Activated T-cell treated with anti-CD3 and anti-CD28 coated beads, Interleukin-2, amount 50 U/mL, for 72 hours (primary cell): ENCODE measurements at regions not wholly inside any gene's neighbourhood (a gene's known extent, or its start where the extent isn't known, plus 50 kb on each side); places are given as distances from the start of the nearest gene placed in this dataset.
A peak's percentile ranks its signal among the peaks of the same experiment; 100 is the strongest.

ENCODE experiments used
- ATAC-seq, 2 donors: fragments of 150-1000 bp; cut with Tn5 transposase; replicated peaks in 1 of 2; 2 replicates each; pipeline ENCODE4 v1.10.0; 2021; ENCODE audit warnings: moderate library complexity in 2 of 2, mild to moderate bottlenecking in 1 of 2
- DNase-seq, 2 donors: peaks; one replicate each; pipeline ENCODE4 v3.0.0; 2021 to 2022; ENCODE audit warnings: mixed read lengths in 1 of 2
- H3K27ac Mint-ChIP-seq: one replicate; pipeline ENCODE4 v1.8.0; 2022; ENCODE audit warnings: mild to moderate bottlenecking, moderate library complexity, mixed read lengths
- H3K27me3 Mint-ChIP-seq: one replicate; pipeline ENCODE4 v1.8.0; 2022; ENCODE audit warnings: low read depth, mixed read lengths
- H3K36me3 Mint-ChIP-seq, 2 donors: one replicate each; pipeline ENCODE4 v1.8.0; 2022; ENCODE audit warnings: mixed read lengths in 2 of 2, mild to moderate bottlenecking in 1 of 2; ENCODE audit not compliant: insufficient read depth in 2 of 2
- H3K4me1 Mint-ChIP-seq: one replicate; pipeline ENCODE4 v1.8.0; 2022; ENCODE audit warnings: low read depth, mixed read lengths
- H3K4me3 Mint-ChIP-seq, 2 donors: one replicate each; pipeline ENCODE4 v1.8.0; 2022; ENCODE audit warnings: mild to moderate bottlenecking in 2 of 2, mixed read lengths in 2 of 2, moderate library complexity in 2 of 2
- H3K9me3 Mint-ChIP-seq, 2 donors: one replicate each; pipeline ENCODE4 v1.8.0; 2022; ENCODE audit warnings: mixed read lengths in 2 of 2

DNA sequence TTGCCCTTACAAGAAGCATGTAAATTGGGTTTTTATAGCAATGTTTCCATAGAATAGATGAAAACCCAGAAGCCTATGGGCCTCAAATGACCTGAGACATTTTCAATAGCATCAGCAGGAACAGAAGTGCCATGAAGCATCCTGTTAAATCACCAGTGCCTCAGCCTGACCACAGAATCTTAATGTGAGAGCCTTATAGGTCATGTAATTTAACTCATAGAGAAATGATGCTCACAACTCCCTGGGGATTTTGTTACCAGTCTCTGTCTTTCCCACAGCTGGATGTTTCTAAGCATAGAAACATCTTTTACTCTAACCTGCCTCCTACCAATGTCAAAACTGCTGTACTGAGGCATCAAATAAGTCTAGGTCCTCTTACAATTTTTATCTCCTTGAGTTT is 295.8 kb upstream of the ACVR2A start:
- ATAC-seq (no peak), DNase-seq (no peak)
- Mint-ChIP-seq H3K4me1 (no peaks in the 10 kb centered on the region), H3K4me3 (no peak overlapping the region), H3K27ac (no peak overlapping the region), H3K27me3 (no peaks in the 10 kb centered on the region), H3K9me3 (peaks cover 2 to 5% of the 10 kb centered on the region in 2 donors), H3K36me3 (no peaks in the 10 kb centered on the region)

DNA sequence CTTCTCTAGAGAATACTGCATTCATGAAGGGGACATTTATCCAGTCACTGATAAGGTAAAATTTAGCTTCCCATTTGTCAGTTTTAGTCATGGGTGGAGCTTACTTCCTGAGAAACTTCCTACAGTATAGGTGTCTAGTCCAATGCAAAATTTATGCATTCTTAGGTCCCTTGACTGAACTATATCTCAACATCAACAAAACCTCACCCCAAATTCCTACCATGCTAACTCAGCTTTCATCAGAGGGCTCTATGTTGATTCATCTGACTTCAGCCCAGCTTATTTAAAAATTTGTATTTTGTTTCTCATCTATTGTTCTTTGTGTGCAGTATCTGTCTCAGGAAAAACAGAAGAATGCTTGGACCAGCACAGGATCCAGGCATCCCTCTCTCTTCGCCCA is 296.4 kb upstream of the ACVR2A start:
- DNase-seq (no peak), ATAC-seq (no peak)
- Mint-ChIP-seq H3K36me3 (no peaks in the 10 kb centered on the region), H3K9me3 (peaks cover 2 to 5% of the 10 kb centered on the region in 2 donors), H3K27me3 (no peaks in the 10 kb centered on the region), H3K4me1 (no peaks in the 10 kb centered on the region), H3K4me3 (no peak overlapping the region), H3K27ac (no peak overlapping the region)

DNA sequence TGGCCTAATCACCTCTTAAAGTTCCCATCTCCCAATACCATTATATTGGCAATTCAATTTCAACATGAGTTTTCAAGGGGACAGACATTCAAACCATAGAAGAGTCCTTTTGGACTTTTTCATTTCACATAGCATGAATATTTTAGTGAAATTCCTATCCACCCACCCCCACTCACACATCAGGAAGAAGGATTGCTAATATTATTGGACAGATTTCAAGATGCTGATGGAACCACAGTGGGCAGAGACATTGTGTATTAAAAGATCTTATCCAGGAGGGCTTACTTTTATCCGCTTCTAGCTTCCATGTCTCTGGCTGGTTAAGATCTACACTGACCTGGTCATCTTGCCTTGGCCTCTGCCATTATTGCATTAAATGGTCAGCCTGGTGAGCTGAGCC is 297.4 kb upstream of the ACVR2A start:
- no peak overlapping the region for H3K27ac Mint-ChIP-seq
- H3K36me3 Mint-ChIP-seq: no peaks in the 10 kb centered on the region
- H3K4me3 Mint-ChIP-seq: no peak overlapping the region
- no peaks in the 10 kb centered on the region for H3K4me1 Mint-ChIP-seq
- ATAC-seq (no peak), DNase-seq (no peak)
- H3K9me3 Mint-ChIP-seq: peaks cover 0 to 5% of the 10 kb centered on the region in 2 donors
- H3K27me3 Mint-ChIP-seq: no peaks in the 10 kb centered on the region

DNA sequence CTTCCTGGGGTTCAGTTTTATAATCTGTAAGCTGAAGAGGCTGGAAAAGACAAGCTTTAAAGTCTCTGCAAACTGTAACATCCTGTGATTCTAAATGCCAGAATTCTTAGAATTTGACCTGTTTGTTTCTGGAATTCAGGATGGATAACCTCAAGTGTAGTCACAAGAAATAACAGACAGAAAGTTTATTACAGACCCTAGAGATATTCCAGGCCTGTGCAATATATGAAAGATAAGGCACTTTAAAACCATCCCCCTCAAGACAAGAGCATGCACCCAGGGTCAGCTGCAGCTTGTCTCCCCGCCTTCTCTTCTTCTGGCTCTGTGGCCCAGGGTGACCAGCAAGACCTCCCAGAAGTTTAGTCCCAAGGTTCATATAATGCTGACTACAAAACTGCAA is 298.7 kb upstream of the ACVR2A start:
- H3K4me1 Mint-ChIP-seq: peaks cover 6% of the 10 kb centered on the region
- DNase-seq (no peak), ATAC-seq (no peak)
- no peaks in the 10 kb centered on the region for H3K36me3 Mint-ChIP-seq
- H3K9me3 Mint-ChIP-seq: peaks cover 0 to 5% of the 10 kb centered on the region in 2 donors
- H3K4me3 Mint-ChIP-seq: no peak overlapping the region
- no peak overlapping the region for H3K27ac Mint-ChIP-seq
- no peaks in the 10 kb centered on the region for H3K27me3 Mint-ChIP-seq

DNA sequence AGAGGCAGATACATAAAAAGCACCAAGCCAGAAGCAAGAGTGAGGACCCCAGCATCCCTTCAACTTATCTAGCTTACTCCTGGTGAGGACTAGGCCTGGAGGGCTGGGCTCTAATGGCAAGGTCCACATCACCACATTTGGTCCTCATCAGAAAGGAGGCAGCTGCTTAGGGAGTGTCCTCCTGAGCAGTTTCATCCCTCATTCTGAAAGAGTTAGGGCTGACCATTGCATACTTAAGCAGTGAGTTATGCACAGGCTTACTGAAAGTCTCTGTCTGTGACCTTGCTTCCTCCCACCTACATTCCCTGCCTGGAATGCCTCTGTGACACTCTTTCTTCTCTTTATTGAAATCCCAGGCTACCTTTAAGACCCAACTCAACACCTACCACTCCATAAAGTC is 301.8 kb upstream of the ACVR2A start:
- no peaks in the 10 kb centered on the region for H3K27me3 Mint-ChIP-seq
- no peak for ATAC-seq
- DNase-seq: no peak
- H3K9me3 Mint-ChIP-seq: peaks cover 0 to 5% of the 10 kb centered on the region in 2 donors
- no peak overlapping the region for H3K27ac Mint-ChIP-seq
- no peak overlapping the region for H3K4me3 Mint-ChIP-seq
- no peaks in the 10 kb centered on the region for H3K36me3 Mint-ChIP-seq
- H3K4me1 Mint-ChIP-seq: peaks cover 6% of the 10 kb centered on the region

DNA sequence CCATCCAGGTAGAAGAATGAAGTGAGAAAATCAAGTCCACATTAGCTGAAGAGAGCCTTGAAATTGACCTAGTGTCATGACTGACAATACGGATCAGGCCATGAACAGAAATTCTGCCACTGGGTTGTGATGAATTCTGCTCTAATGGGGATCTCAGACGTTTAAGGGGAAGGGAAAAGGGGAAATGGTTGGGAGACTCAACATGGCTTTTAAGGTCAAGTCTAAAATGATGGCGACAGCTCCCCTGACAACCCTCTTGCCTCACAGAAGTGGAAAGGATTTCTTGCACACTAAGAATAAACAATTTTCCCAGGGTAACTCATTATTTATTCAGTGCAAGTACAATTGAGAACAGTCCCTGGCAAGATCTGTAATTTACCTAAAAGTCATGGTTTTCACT is 302.5 kb upstream of the ACVR2A start:
- H3K9me3 Mint-ChIP-seq: peaks cover 0 to 5% of the 10 kb centered on the region in 2 donors
- H3K4me1 Mint-ChIP-seq: peaks cover 6% of the 10 kb centered on the region
- no peaks in the 10 kb centered on the region for H3K27me3 Mint-ChIP-seq
- ATAC-seq: no peak
- H3K4me3 Mint-ChIP-seq: no peak overlapping the region
- no peak overlapping the region for H3K27ac Mint-ChIP-seq
- DNase-seq: no peak
- H3K36me3 Mint-ChIP-seq: no peaks in the 10 kb centered on the region

DNA sequence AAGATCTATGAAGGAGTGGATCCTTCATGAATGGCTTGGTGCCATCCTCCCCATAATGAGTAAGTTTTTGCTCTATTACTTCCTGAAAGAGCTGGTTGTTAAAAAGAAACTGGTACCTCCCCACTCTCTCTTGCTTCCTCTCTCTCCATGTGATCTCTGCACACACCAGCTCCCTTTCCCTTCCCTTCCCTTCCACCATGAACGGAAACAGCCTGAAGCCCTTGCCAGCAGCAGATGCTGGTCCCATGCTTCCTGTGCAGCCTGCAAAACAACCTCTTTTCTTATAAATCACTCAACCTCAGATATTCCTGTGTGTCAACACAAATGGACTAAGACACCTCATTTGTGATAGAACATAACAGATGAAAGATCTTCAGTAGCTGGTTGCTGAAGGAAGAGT is 303.5 kb upstream of the ACVR2A start:
- no peak for ATAC-seq
- Mint-ChIP-seq H3K4me1 (peaks cover 6% of the 10 kb centered on the region), H3K4me3 (no peak overlapping the region), H3K36me3 (no peaks in the 10 kb centered on the region), H3K9me3 (peaks cover 0 to 3% of the 10 kb centered on the region in 2 donors), H3K27ac (no peak overlapping the region), H3K27me3 (no peaks in the 10 kb centered on the region)
- DNase-seq: no peak

DNA sequence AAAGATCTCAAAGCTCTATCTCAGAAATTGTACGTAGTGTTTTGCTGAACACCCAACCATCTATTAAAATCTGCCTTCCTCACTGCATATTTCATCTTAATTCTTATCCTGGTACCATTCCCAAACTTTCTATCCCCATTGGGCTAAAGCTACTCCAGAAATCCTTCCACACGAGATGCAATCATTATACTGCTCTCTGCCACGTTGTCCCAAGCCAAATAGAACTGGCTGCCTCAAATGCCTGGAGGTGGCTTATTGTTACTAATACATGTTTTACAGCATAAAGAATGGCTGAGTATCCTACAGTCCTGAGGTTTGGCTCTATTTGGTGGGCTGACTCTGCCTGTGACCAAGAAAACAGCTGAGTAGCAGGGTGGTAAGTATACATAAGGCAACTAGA is 306.0 kb upstream of the ACVR2A start:
- no peaks in the 10 kb centered on the region for H3K27me3 Mint-ChIP-seq
- DNase-seq (no peak), ATAC-seq (no peak)
- H3K4me1 Mint-ChIP-seq: peaks cover 6% of the 10 kb centered on the region
- no peaks in the 10 kb centered on the region for H3K9me3 Mint-ChIP-seq
- H3K36me3 Mint-ChIP-seq: no peaks in the 10 kb centered on the region
- no peak overlapping the region for H3K4me3 Mint-ChIP-seq
- H3K27ac Mint-ChIP-seq: no peak overlapping the region

DNA sequence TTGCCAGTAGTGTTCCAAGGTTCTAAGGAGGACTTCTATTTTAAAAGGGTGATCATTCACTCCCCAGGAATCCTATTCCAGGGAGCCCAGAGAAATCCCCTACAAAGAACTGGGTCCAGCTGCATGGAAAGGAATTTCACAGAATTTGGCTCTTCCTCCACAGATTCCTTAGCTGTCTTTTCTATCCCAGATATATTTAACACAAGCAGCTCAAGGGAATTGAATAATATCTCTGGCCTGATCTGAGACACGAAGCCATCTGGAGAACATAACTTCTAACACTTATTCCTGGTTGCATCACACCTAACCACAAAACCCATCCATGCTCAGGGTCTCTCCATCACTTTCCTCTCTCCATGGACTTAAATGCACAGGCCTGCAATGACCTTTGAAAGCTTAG is 306.7 kb upstream of the ACVR2A start:
- Mint-ChIP-seq H3K27me3 (no peaks in the 10 kb centered on the region), H3K4me3 (no peak overlapping the region), H3K4me1 (peaks cover 6% of the 10 kb centered on the region), H3K36me3 (no peaks in the 10 kb centered on the region), H3K9me3 (no peaks in the 10 kb centered on the region), H3K27ac (no peak overlapping the region)
- no peak for DNase-seq
- no peak for ATAC-seq

DNA sequence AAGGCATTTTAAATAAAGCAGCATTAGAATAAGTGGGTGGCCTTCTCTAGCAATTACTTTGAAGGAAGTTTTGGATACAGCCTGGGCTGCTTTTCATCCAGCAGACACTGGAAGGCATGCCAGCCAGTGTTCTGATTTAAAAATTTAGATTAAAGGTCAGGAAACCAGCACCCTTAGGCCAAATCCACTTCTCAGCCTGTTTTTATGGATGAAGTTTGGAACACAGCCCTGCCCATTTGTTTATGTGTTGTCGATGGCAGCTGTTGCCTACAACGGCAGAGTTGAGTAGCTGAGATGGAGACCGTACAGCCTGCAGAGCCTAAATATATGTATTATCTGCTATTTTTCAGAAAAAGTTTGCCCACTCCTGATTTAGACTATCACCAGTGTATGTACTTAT is 313.6 kb upstream of the ACVR2A start:
- no peaks in the 10 kb centered on the region for H3K9me3 Mint-ChIP-seq
- H3K27me3 Mint-ChIP-seq: no peaks in the 10 kb centered on the region
- no peak overlapping the region for H3K4me3 Mint-ChIP-seq
- H3K27ac Mint-ChIP-seq: no peak overlapping the region
- no peak for ATAC-seq
- H3K36me3 Mint-ChIP-seq: no peaks in the 10 kb centered on the region
- no peak for DNase-seq
- H3K4me1 Mint-ChIP-seq: no peaks in the 10 kb centered on the region

DNA sequence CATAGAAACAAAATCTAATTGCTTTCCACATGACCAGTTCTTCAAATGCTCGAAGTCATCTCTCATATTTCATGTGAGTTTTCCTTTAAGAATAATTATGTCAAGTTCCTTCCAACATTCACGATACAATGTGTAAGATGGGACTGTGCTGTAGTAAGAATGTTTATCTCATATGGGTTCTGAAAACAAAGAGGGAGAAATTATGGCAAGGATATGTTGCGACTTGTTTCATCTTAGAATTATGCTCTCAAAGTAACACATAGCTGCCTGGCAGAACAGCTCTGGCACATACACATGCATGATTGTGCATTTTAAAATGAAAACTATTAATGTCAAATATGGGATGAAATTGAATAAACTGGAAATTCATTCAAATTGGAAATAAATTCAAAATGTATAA is 314.8 kb upstream of the ACVR2A start:
- no peak for ATAC-seq
- DNase-seq: no peak
- Mint-ChIP-seq H3K36me3 (no peaks in the 10 kb centered on the region), H3K4me1 (no peaks in the 10 kb centered on the region), H3K27ac (no peak overlapping the region), H3K4me3 (no peak overlapping the region), H3K27me3 (no peaks in the 10 kb centered on the region), H3K9me3 (no peaks in the 10 kb centered on the region)

DNA sequence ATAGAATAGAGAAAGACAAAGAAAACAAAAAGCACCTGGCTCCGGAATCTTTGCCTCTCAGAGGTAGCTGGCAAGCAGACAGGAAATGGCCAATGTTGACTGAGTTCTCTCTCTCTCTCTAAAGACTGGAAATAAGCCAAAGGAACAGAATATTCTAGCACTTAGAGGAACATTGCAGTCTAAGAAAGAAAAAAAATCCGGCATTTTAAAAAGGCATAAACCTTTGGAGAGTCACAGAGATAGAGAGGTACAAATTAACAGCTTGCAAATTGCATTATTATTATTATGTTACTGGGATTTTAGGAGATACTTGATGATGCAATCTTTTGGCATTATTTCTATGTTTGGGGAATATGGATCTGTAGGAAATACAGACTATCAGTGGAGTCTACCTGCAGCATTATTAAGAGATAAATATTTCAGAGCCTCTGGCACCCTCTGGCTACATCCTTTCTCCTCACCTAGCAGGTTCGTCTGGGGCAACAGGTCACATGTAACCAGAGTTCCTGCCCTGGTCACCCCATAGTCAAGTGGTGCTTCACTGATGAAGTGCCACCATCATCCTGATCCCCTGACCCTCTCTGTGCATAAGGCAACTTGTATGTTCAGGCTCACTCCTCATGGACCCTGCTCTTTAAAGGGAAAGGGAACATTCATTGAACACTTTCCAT is 318.9 kb upstream of the ACVR2A start:
- no peaks in the 10 kb centered on the region for H3K27me3 Mint-ChIP-seq
- H3K4me1 Mint-ChIP-seq: no peaks in the 10 kb centered on the region
- H3K9me3 Mint-ChIP-seq: peaks cover 0 to 5% of the 10 kb centered on the region in 2 donors
- H3K27ac Mint-ChIP-seq: no peak overlapping the region
- ATAC-seq: no peak
- no peak for DNase-seq
- no peak overlapping the region for H3K4me3 Mint-ChIP-seq
- H3K36me3 Mint-ChIP-seq: no peaks in the 10 kb centered on the region

DNA sequence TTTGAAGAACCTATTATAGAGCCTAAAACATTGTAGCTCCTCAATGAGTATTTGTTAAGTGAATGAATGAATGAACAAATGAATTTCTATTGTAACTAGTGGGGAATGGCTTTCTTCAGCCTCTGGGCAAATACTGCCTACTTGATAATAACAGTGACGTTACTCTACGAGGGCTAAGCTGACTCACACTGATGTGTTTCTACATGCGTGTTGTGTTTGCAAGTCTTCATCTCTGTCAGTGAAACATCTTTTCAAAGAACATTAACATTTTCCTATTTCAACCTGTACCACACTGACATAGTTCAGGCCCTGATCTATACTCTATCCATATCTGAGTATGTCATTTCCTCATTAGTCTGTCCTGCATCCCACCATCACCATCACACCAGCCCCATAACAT is 319.9 kb upstream of the ACVR2A start:
- Mint-ChIP-seq H3K27me3 (no peaks in the 10 kb centered on the region), H3K4me3 (no peak overlapping the region), H3K27ac (no peak overlapping the region), H3K36me3 (no peaks in the 10 kb centered on the region), H3K4me1 (no peaks in the 10 kb centered on the region), H3K9me3 (peaks cover 0 to 5% of the 10 kb centered on the region in 2 donors)
- ATAC-seq: peak in 1 of 2 donors; percentile 56
- DNase-seq: no peak

DNA sequence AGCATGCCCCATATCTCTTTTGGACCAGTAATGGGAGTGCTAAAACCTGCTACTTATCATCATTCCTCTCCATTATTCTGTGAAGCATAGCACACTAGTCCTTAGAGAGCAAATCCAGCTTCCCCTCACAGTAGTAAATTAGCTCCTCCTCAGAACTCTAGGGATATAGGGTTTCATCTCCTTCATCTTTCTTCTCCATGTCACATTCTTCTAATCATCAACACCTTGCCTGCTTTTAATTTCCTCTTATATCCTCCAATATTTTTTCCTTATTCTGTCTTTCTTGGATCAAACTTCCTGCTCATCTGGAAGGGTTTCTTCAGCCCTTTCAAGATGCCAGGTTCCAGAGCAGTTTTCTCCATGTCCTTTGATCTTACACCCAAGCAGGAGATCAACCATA is 321.4 kb upstream of the ACVR2A start:
- Mint-ChIP-seq H3K4me3 (no peak overlapping the region), H3K9me3 (peaks cover 0 to 5% of the 10 kb centered on the region in 2 donors), H3K27me3 (no peaks in the 10 kb centered on the region), H3K27ac (no peak overlapping the region), H3K36me3 (no peaks in the 10 kb centered on the region), H3K4me1 (no peaks in the 10 kb centered on the region)
- no peak for DNase-seq
- ATAC-seq: no peak
